WTC11 (cell line): ENCODE measurements at regions not wholly inside any gene's neighbourhood (a gene's known extent, or its start where the extent isn't known, plus 50 kb on each side); places are given as distances from the start of the nearest gene placed in this dataset.

Experiments used
- ATF3 ChIP-seq: sonication (generic); formaldehyde crosslinking; conservative IDR thresholded peaks from 2 replicates; pipeline ENCODE4 v1.8.1; 2022; ENCODE audit warnings: mild to moderate bottlenecking, missing genetic modification reagents
- CREB1 ChIP-seq: sonication (generic); formaldehyde crosslinking; IDR thresholded peaks from 2 replicates; pipeline ENCODE4 v1.8.0; 2023; ENCODE audit warnings: mild to moderate bottlenecking, missing genetic modification reagents
- ELF4 ChIP-seq: sonication (generic); formaldehyde crosslinking; IDR thresholded peaks from 2 replicates; pipeline ENCODE4 v1.8.1; 2022; ENCODE audit warnings: low read depth, mild to moderate bottlenecking, moderate library complexity, missing genetic modification reagents
- ESRRA ChIP-seq: sonication (generic); formaldehyde crosslinking; IDR thresholded peaks from 2 replicates; pipeline ENCODE4 v1.8.1; 2022; ENCODE audit warnings: mild to moderate bottlenecking, missing genetic modification reagents, borderline replicate concordance
- GABPB1 ChIP-seq: sonication (generic); formaldehyde crosslinking; IDR thresholded peaks from 2 replicates; pipeline ENCODE4 v1.8.1; 2023; ENCODE audit warnings: mild to moderate bottlenecking, missing genetic modification reagents
- KAT7 ChIP-seq: sonication (generic); formaldehyde crosslinking; IDR thresholded peaks from 2 replicates; pipeline ENCODE4 v1.8.1; 2023; ENCODE audit warnings: missing genetic modification reagents, mild to moderate bottlenecking, borderline replicate concordance
- MXD4 ChIP-seq: fragments of 250-450 bp; sonication (Bioruptor Pico); IDR thresholded peaks from 2 replicates; pipeline ENCODE4 v1.8.0; 2021; ENCODE audit warnings: mild to moderate bottlenecking, moderate library complexity, borderline replicate concordance
- OVOL2 ChIP-seq: fragments of 250-450 bp; sonication (Bioruptor Pico); IDR thresholded peaks from 2 replicates; pipeline ENCODE4 v1.9.0; 2021; ENCODE audit warnings: mild to moderate bottlenecking, borderline replicate concordance
- SMAD4 ChIP-seq: sonication (generic); formaldehyde crosslinking; IDR thresholded peaks from 2 replicates; pipeline ENCODE4 v1.8.0; 2022; ENCODE audit warnings: mild to moderate bottlenecking, missing genetic modification reagents
- USF2 ChIP-seq: sonication (generic); formaldehyde crosslinking; IDR thresholded peaks from 2 replicates; pipeline ENCODE4 v1.8.1; 2023; ENCODE audit warnings: mild to moderate bottlenecking, missing genetic modification reagents, moderate library complexity
- ZNF396 ChIP-seq: fragments of 250-450 bp; sonication (Bioruptor Pico); IDR thresholded peaks from 2 replicates; pipeline ENCODE4 v1.8.0; 2021; ENCODE audit warnings: mild to moderate bottlenecking, moderate library complexity, borderline replicate concordance
- TF ChIP-seq, protein P1 (sequence below): fragments of 200-600 bp; IDR thresholded peaks from 2 replicates; pipeline ENCODE4 v1.8.0; 2022; ENCODE audit warnings: antibody characterized with exemption
- TF ChIP-seq, protein P2 (sequence below): sonication (generic); formaldehyde crosslinking; IDR thresholded peaks from 2 replicates; pipeline ENCODE4 v1.8.0; 2022; ENCODE audit warnings: mild to moderate bottlenecking, missing genetic modification reagents
- TF ChIP-seq, protein P3 (sequence below): sonication (generic); formaldehyde crosslinking; IDR thresholded peaks from 2 replicates; pipeline ENCODE4 v1.8.0; 2022; ENCODE audit warnings: mild to moderate bottlenecking, missing genetic modification reagents

- TF ChIP-seq, protein P1, sequence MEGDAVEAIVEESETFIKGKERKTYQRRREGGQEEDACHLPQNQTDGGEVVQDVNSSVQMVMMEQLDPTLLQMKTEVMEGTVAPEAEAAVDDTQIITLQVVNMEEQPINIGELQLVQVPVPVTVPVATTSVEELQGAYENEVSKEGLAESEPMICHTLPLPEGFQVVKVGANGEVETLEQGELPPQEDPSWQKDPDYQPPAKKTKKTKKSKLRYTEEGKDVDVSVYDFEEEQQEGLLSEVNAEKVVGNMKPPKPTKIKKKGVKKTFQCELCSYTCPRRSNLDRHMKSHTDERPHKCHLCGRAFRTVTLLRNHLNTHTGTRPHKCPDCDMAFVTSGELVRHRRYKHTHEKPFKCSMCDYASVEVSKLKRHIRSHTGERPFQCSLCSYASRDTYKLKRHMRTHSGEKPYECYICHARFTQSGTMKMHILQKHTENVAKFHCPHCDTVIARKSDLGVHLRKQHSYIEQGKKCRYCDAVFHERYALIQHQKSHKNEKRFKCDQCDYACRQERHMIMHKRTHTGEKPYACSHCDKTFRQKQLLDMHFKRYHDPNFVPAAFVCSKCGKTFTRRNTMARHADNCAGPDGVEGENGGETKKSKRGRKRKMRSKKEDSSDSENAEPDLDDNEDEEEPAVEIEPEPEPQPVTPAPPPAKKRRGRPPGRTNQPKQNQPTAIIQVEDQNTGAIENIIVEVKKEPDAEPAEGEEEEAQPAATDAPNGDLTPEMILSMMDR: no peak
- TF ChIP-seq SMAD4: no peak
- no peak for TF ChIP-seq KAT7
- TF ChIP-seq GABPB1 (CRISPR knock-in tag): no peak
- no peak for TF ChIP-seq ATF3 (CRISPR knock-in tag)
- no peak for TF ChIP-seq OVOL2 (CRISPR knock-in tag)
- TF ChIP-seq CREB1 (CRISPR knock-in tag): no peak
- TF ChIP-seq USF2: no peak
- TF ChIP-seq MXD4 (CRISPR knock-in tag): no peak
- TF ChIP-seq ELF4 (CRISPR knock-in tag): no peak
- TF ChIP-seq, protein P2, sequence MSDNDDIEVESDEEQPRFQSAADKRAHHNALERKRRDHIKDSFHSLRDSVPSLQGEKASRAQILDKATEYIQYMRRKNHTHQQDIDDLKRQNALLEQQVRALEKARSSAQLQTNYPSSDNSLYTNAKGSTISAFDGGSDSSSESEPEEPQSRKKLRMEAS (CRISPR knock-in tag): no peak
- no peak for TF ChIP-seq ZNF396 (CRISPR knock-in tag)
- TF ChIP-seq, protein P3, sequence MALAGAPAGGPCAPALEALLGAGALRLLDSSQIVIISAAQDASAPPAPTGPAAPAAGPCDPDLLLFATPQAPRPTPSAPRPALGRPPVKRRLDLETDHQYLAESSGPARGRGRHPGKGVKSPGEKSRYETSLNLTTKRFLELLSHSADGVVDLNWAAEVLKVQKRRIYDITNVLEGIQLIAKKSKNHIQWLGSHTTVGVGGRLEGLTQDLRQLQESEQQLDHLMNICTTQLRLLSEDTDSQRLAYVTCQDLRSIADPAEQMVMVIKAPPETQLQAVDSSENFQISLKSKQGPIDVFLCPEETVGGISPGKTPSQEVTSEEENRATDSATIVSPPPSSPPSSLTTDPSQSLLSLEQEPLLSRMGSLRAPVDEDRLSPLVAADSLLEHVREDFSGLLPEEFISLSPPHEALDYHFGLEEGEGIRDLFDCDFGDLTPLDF (CRISPR knock-in tag): no peak
- no peak for TF ChIP-seq ESRRA (CRISPR knock-in tag)
Measured at GRCh38 chrX:114077773-114078172, 506.1 kb upstream of the HTR2C start.
